DND-41 (cell line): ENCODE measurements at regions not wholly inside any gene's neighbourhood (a gene's known extent, or its start where the extent isn't known, plus 50 kb on each side); places are given as distances from the start of the nearest gene placed in this dataset.
"Not testable (repeated sequence)": the region's sequence is repeated elsewhere in the genome, so short reads cannot be mapped to it uniquely, and the experiment has no call there.

Experiments
- ATAC-seq: fragments of 200-7000 bp; cut with Tn5 transposase; 3 replicates; pipeline ENCODE4 v1.9.1; 2021; ENCODE audit warnings: low read depth; ENCODE audit not compliant: insufficient read depth
- DNase-seq: peaks from one replicate; pipeline ENCODE4 v3.0.0-alpha.2; 2020
- H2AFZ ChIP-seq: 2 replicates; pipeline ENCODE4 v1.6.0; 2012; ENCODE audit warnings: low read depth, low read length
- H3K27ac ChIP-seq: 2 replicates; pipeline ENCODE4 v1.5.1; 2012; ENCODE audit warnings: low read length, inconsistent platforms
- H3K27me3 ChIP-seq: fragments of 200-600 bp; sonication (generic); 2 replicates; pipeline ENCODE4 v1.6.0; 2012; ENCODE audit warnings: low read length, mild to moderate bottlenecking, inconsistent platforms; ENCODE audit not compliant: insufficient read depth, poor library complexity
- H3K36me3 ChIP-seq: 2 replicates; pipeline ENCODE4 v1.5.1; 2012; ENCODE audit warnings: low read length, inconsistent platforms; ENCODE audit not compliant: insufficient read depth
- H3K4me1 ChIP-seq: 2 replicates; pipeline ENCODE4 v1.5.1; 2012; ENCODE audit warnings: mild to moderate bottlenecking, low read length; ENCODE audit not compliant: insufficient read depth
- H3K4me2 ChIP-seq: 2 replicates; pipeline ENCODE4 v1.6.0; 2012; ENCODE audit warnings: mild to moderate bottlenecking, moderate library complexity, low read length, inconsistent platforms; ENCODE audit not compliant: insufficient read depth
- H3K4me3 ChIP-seq, 2 experiments: fragments of 200-600 bp in 1 of 2; shearing (Covaris generic) in 1 of 2; 2 replicates each; pipeline ENCODE4 v1.5.1; 2012 to 2016; ENCODE audit warnings: inconsistent platforms in 2 of 2, low read length in 2 of 2, mild to moderate bottlenecking in 2 of 2, low read depth in 1 of 2, moderate library complexity in 1 of 2
- H3K79me2 ChIP-seq: 2 replicates; pipeline ENCODE4 v1.6.0; 2012; ENCODE audit warnings: low read length, inconsistent platforms; ENCODE audit not compliant: insufficient read depth
- H3K9ac ChIP-seq: 2 replicates; pipeline ENCODE4 v1.6.0; 2012; ENCODE audit warnings: low read depth, mild to moderate bottlenecking, inconsistent platforms, low read length, moderate library complexity
- H3K9me3 ChIP-seq: 2 replicates; pipeline ENCODE4 v1.5.1; 2012; ENCODE audit warnings: low read length, moderate library complexity, mild to moderate bottlenecking, inconsistent platforms; ENCODE audit not compliant: insufficient read depth, severe bottlenecking
- H4K20me1 ChIP-seq: 2 replicates; pipeline ENCODE4 v1.6.0; 2012; ENCODE audit warnings: low read length; ENCODE audit not compliant: insufficient read depth

DNA sequence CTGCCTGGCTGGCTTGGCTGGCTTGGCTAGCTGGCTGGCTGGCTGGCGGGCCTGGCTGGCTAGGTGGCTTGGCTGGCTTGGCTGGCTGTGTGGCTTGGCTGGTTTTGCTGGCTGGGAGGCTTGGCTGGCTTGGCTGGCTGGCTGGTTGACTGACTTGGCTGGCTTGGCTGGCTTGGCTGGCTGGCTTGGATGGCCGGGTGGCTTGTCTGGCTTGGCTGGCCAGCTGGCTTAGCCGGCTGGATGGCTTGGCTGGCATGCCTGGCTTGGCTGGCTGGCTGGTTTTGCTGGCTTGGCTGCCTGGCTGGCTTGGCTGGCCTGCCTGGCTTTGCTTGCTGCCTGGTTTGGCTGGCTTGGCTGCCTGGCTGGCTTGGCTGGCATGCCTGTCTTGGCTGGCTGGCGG lies 2817.3 kb downstream of the RPIA start:
- not testable (repeated sequence) for H3K4me2 ChIP-seq, H2AFZ ChIP-seq, H3K9ac ChIP-seq, DNase-seq, H3K4me3 ChIP-seq, H3K27me3 ChIP-seq, H3K9me3 ChIP-seq, H3K27ac ChIP-seq, ATAC-seq, H3K79me2 ChIP-seq, H3K4me1 ChIP-seq, H3K36me3 ChIP-seq, H4K20me1 ChIP-seq

DNA sequence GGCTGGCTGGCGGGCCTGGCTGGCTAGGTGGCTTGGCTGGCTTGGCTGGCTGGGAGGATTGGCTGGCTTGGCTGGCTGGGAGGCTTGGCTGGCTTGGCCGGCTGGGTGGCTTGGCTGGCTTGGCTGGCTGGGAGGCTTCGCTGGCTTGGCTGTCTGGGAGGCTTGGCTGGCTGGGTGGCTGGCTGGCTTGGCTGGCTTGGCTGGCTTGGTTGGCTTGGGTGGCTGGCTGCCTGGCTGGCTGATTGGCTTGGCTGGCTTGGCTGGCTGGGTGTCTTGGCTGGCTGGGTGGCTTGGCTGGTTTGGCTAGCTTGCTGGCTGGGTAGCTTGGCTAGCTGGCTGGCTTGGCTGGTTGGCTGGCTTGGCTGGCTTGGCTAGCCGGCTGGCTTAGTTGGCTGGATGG lies 2817.8 kb downstream of the RPIA start:
- ATAC-seq, result not testable (repeated sequence)

DNA sequence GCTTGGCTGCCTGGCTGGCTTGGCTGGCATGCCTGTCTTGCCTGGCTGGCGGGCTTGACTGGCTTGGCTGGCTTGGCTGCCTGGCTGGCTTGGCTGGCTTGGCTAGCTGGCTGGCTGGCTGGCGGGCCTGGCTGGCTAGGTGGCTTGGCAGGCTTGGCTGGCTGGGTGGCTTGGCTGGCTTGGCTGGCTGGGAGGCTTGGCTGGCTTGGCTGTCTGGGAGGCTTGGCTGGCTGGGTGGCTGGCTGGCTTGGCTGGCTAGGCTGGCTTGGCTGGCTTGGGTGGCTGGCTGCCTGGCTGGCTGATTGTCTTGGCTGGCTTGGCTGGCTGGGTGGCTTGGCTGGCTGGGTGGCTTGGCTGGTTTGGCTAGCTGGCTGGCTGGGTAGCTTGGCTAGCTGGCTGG lies 2819.7 kb downstream of the RPIA start:
- ATAC-seq, H3K4me1 ChIP-seq, H3K4me3 ChIP-seq, DNase-seq, H3K79me2 ChIP-seq, H4K20me1 ChIP-seq, H3K4me2 ChIP-seq, H2AFZ ChIP-seq, H3K27ac ChIP-seq, H3K27me3 ChIP-seq, H3K36me3 ChIP-seq, H3K9ac ChIP-seq, H3K9me3 ChIP-seq: not testable (repeated sequence)

More for the DNA sequence above, 2817.8 kb downstream of the RPIA start:
- not testable (repeated sequence) for H3K36me3 ChIP-seq, H3K9ac ChIP-seq, H2AFZ ChIP-seq, H3K27me3 ChIP-seq, DNase-seq, H3K27ac ChIP-seq, H3K4me1 ChIP-seq, H3K79me2 ChIP-seq, H3K4me2 ChIP-seq, H3K4me3 ChIP-seq, H3K9me3 ChIP-seq, H4K20me1 ChIP-seq

DNA sequence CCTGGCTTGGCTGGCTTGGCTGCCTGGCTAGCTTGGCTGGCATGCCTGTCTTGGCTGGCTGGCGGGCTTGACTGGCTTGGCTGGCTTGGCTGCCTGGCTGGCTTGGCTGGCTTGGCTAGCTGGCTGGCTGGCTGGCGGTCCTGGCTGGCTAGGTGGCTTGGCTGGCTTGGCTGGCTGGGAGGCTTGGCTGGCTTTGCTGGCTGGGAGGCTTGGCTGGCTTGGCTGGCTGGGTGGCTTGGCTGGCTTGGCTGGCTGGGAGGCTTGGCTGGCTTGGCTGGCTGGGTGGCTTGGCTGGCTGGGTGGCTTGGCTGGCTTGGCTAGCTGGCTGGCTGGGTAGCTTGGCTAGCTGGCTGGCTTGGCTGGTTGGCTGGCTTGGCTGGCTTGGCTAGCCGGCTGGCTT lies 2824.5 kb downstream of the RPIA start:
- H3K9ac ChIP-seq, H3K4me1 ChIP-seq, H3K36me3 ChIP-seq, DNase-seq, H3K27ac ChIP-seq, H3K9me3 ChIP-seq, H4K20me1 ChIP-seq, H3K27me3 ChIP-seq, H3K4me3 ChIP-seq, H3K4me2 ChIP-seq, ATAC-seq, H2AFZ ChIP-seq, H3K79me2 ChIP-seq: not testable (repeated sequence)

DNA sequence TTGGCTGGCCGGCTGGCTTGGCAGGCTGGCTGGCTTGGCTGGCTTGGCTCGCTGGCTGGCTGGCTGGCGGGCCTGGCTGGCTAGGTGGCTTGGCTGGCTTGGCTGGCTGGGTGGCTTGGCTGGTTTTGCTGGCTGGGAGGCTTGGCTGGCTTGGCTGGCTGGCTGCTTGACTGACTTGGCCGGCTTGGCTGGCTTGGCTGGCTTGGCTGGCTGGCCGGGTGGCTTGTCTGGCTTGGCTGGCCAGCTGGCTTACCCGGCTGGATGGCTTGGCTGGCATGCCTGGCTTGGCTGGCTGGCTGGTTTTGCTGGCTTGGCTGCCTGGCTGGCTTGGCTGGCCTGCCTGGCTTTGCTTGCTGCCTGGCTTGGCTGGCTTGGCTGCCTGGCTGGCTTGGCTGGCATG lies 2825.2 kb downstream of the RPIA start:
- H3K4me2 ChIP-seq, H3K9ac ChIP-seq, H4K20me1 ChIP-seq, H3K27me3 ChIP-seq, ATAC-seq, H3K4me1 ChIP-seq, H3K79me2 ChIP-seq, H2AFZ ChIP-seq, H3K4me3 ChIP-seq, H3K36me3 ChIP-seq, DNase-seq, H3K27ac ChIP-seq, H3K9me3 ChIP-seq: not testable (repeated sequence)

DNA sequence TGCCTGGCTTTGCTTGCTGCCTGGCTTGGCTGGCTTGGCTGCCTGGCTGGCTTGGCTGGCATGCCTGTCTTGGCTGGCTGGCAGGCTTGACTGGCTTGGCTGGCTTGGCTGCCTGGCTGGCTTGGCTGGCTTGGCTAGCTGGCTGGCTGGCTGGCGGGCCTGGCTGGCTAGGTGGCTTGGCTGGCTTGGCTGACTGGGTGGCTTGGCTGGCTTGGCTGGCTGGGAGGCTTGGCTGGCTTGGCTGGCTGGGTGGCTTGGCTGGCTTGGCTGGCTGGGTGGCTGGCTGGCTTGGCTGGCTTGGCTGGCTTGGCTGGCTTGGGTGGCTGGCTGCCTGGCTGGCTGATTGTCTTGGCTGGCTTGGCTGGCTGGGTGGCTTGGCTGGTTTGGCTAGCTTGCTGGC lies 2826.4 kb downstream of the RPIA start:
- not testable (repeated sequence) for ATAC-seq, H3K4me3 ChIP-seq

DNA sequence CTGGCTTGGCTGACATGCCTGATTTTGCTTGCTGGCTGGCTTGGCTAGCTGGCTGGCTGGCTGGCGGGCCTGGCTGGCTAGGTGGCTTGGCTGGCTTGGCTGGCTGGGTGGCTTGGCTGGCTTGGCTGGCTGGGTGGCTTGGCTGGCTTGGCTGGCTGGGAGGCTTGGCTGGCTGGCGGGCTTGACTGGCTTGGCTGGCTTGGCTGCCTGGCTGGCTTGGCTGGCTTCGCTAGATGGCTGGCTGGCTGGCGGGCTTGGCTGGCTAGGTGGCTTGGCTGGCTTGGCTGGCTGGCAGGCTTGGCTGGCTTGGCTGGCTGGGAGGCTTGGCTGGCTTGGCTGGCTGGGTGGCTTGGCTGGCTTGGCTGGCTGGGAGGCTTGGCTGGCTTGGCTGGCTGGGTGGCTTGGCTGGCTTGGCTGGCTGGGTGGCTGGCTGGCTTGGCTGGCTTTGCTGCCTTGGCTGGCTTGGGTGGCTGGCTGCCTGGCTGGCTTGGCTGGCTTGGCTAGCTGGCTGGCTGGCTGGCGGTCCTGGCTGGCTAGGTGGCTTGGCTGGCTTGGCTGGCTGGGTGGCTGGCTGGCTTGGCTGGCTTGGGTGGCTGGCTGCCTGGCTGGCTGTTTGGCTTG lies 2827.0 kb downstream of the RPIA start:
- H3K4me2 ChIP-seq, H3K79me2 ChIP-seq, H3K9ac ChIP-seq, H3K27me3 ChIP-seq, H3K27ac ChIP-seq, H2AFZ ChIP-seq, ATAC-seq, H3K36me3 ChIP-seq, H3K9me3 ChIP-seq, H3K4me1 ChIP-seq, H3K4me3 ChIP-seq, DNase-seq, H4K20me1 ChIP-seq: not testable (repeated sequence)

More for the DNA sequence above, 2826.4 kb downstream of the RPIA start:
- not testable (repeated sequence) for H2AFZ ChIP-seq, H3K4me1 ChIP-seq, H3K9ac ChIP-seq, H4K20me1 ChIP-seq, H3K79me2 ChIP-seq, H3K4me2 ChIP-seq, H3K36me3 ChIP-seq, DNase-seq, H3K27me3 ChIP-seq, H3K9me3 ChIP-seq, H3K27ac ChIP-seq

DNA sequence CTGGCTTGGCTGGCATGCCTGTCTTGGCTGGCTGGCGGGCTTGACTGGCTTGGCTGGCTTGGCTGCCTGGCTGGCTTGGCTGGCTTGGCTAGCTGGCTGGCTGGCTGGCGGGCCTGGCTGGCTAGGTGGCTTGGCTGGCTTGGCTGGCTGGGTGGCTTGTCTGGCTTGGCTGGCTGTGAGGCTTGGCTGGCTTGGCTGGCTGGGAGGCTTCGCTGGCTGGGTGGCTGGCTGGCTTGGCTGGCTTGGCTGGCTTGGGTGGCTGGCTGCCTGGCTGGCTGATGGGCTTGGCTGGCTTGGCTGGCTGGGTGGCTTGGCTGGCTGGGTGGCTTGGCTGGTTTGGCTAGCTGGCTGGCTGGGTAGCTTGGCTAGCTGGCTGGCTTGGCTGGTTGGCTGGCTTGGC lies 2827.9 kb downstream of the RPIA start:
- not testable (repeated sequence) for H3K27ac ChIP-seq, DNase-seq, H3K4me2 ChIP-seq, H4K20me1 ChIP-seq, H3K79me2 ChIP-seq, H2AFZ ChIP-seq, H3K9ac ChIP-seq, H3K36me3 ChIP-seq, ATAC-seq, H3K4me1 ChIP-seq, H3K27me3 ChIP-seq, H3K4me3 ChIP-seq, H3K9me3 ChIP-seq
